HG03060 (cell line): ENCODE measurements at regions not wholly inside any gene's neighbourhood (a gene's known extent, or its start where the extent isn't known, plus 50 kb on each side); places are given as distances from the start of the nearest gene placed in this dataset.
"Not testable (repeated sequence)": the region's sequence is repeated elsewhere in the genome, so short reads cannot be mapped to it uniquely, and the experiment has no call there.

Experiments used
- ATAC-seq: cut with Tn5 transposase; IDR thresholded peaks from one replicate; pipeline ENCODE4 v1.9.1; 2021; ENCODE audit warnings: low read depth, moderate number of reproducible peaks; ENCODE audit not compliant: unreplicated experiment

GRCh38 chr13:44051918-44052675 is 172.4 kb downstream of the LACC1 start:
- ATAC-seq, result no peak

GRCh38 chr13:44052780-44053184 is 173.1 kb downstream of the LACC1 start:
- ATAC-seq, result no peak

- no peak for ATAC-seq
Measured at GRCh38 chr13:44053208-44053607, 173.5 kb downstream of the LACC1 start.

- ATAC-seq, result no peak
Measured at GRCh38 chr13:44054525-44054924, 174.8 kb downstream of the LACC1 start.

- ATAC-seq, result not testable (repeated sequence)
Measured at GRCh38 chr13:44055681-44056080, 176.0 kb downstream of the LACC1 start.

GRCh38 chr13:44058067-44058466 is 178.4 kb downstream of the LACC1 start:
- no peak for ATAC-seq

GRCh38 chr13:44058624-44059215 is 179.0 kb downstream of the LACC1 start:
- ATAC-seq, result no peak

GRCh38 chr13:44061876-44062275 is 182.2 kb downstream of the LACC1 start:
- ATAC-seq, result no peak

- no peak for ATAC-seq
Measured at GRCh38 chr13:44063467-44063866, 183.8 kb downstream of the LACC1 start.

GRCh38 chr13:44063881-44064280 is 184.2 kb downstream of the LACC1 start:
- ATAC-seq, result no peak

- no peak for ATAC-seq
Measured at GRCh38 chr13:44064357-44064756, 184.7 kb downstream of the LACC1 start.

- ATAC-seq, result no peak
Measured at GRCh38 chr13:44068169-44068568, 188.5 kb downstream of the LACC1 start.

- ATAC-seq, result no peak
Measured at GRCh38 chr13:44068737-44069136, 189.0 kb downstream of the LACC1 start.

- ATAC-seq, result no peak
Measured at GRCh38 chr13:44072536-44072935, 192.8 kb downstream of the LACC1 start.

GRCh38 chr13:44074611-44075010 is 194.9 kb downstream of the LACC1 start:
- ATAC-seq, result no peak

GRCh38 chr13:44075113-44075512 is 195.4 kb downstream of the LACC1 start:
- no peak for ATAC-seq

- no peak for ATAC-seq
Measured at GRCh38 chr13:44078806-44079376, 199.2 kb downstream of the LACC1 start.

- no peak for ATAC-seq
Measured at GRCh38 chr13:44079413-44080205, 199.9 kb downstream of the LACC1 start.

- no peak for ATAC-seq
Measured at GRCh38 chr13:44084146-44084545, 204.4 kb downstream of the LACC1 start.

- ATAC-seq, result no peak
Measured at GRCh38 chr13:44086389-44086788, 206.7 kb downstream of the LACC1 start.

- ATAC-seq, result no peak
Measured at GRCh38 chr13:44088411-44088810, 208.7 kb downstream of the LACC1 start.
